Hepatocyte (in vitro differentiated cells): ENCODE measurements at regions not wholly inside any gene's neighbourhood (a gene's known extent, or its start where the extent isn't known, plus 50 kb on each side); places are given as distances from the start of the nearest gene placed in this dataset.

Source experiments
- DNase-seq: peaks from one replicate; pipeline ENCODE4 v3.0.0-alpha.2; 2016; ENCODE audit warnings: low spot score
- H2AFZ ChIP-seq: fragments of 200-600 bp; sonication (generic); 2 replicates; pipeline ENCODE4 v1.6.0; 2016; ENCODE audit warnings: antibody characterized with exemption, mild to moderate bottlenecking
- H3K27ac ChIP-seq: fragments of 200-600 bp; sonication (generic); 2 replicates; pipeline ENCODE4 v1.5.1; 2016; ENCODE audit warnings: mild to moderate bottlenecking
- H3K27me3 ChIP-seq: fragments of 200-600 bp; sonication (generic); 2 replicates; pipeline ENCODE4 v1.6.1; 2016
- H3K36me3 ChIP-seq: fragments of 200-600 bp; sonication (generic); replicated peaks from 2 replicates; pipeline ENCODE4 v1.5.1; 2016; ENCODE audit warnings: low read depth; ENCODE audit not compliant: insufficient read depth
- H3K4me1 ChIP-seq: fragments of 200-600 bp; sonication (generic); 2 replicates; pipeline ENCODE4 v1.5.1; 2016; ENCODE audit warnings: mild to moderate bottlenecking, moderate library complexity; ENCODE audit not compliant: insufficient read depth
- H3K4me2 ChIP-seq: fragments of 200-600 bp; sonication (generic); 2 replicates; pipeline ENCODE4 v1.6.0; 2016
- H3K4me3 ChIP-seq: fragments of 200-600 bp; sonication (generic); 2 replicates; pipeline ENCODE4 v1.5.1; 2016; ENCODE audit warnings: mild to moderate bottlenecking
- H3K79me2 ChIP-seq: fragments of 200-600 bp; sonication (generic); 2 replicates; pipeline ENCODE4 v1.6.0; 2017; ENCODE audit warnings: mild to moderate bottlenecking
- H3K9me2 ChIP-seq: fragments of 200-600 bp; sonication (generic); replicated peaks from 2 replicates; pipeline ENCODE4 v1.6.0; 2017; ENCODE audit warnings: mild to moderate bottlenecking; ENCODE audit not compliant: insufficient read depth
- H3K9me3 ChIP-seq: fragments of 200-600 bp; sonication (generic); 2 replicates; pipeline ENCODE4 v1.5.1; 2016; ENCODE audit warnings: low read depth, mild to moderate bottlenecking
- H4K20me1 ChIP-seq: fragments of 200-600 bp; sonication (generic); 2 replicates; pipeline ENCODE4 v1.6.0; 2016; ENCODE audit warnings: mild to moderate bottlenecking; ENCODE audit not compliant: insufficient read depth, poor library complexity, severe bottlenecking
- CTCF ChIP-seq: fragments of 200-600 bp; sonication (generic); IDR thresholded peaks from 2 replicates; pipeline ENCODE4 v1.5.1; 2016; ENCODE audit warnings: antibody characterized with exemption, mild to moderate bottlenecking; ENCODE audit not compliant: poor library complexity
- EZH2 ChIP-seq: fragments of 200-600 bp; sonication (generic); IDR thresholded peaks from 2 replicates; pipeline ENCODE4 v1.6.1; 2016; ENCODE audit warnings: antibody characterized with exemption, mild to moderate bottlenecking, borderline replicate concordance
- EZH2phosphoT487 ChIP-seq: fragments of 200-600 bp; sonication (generic); IDR thresholded peaks from one replicate; pipeline ENCODE4 v1.6.1; 2018; ENCODE audit warnings: antibody characterized with exemption, mild to moderate bottlenecking, low read depth, moderate library complexity; ENCODE audit not compliant: unreplicated experiment, severe bottlenecking
- WGBS: methylation state at CpG from one replicate; pipeline ENCODE4 v1.1.6; 2016; ENCODE audit warnings: low lambda C conversion rate; ENCODE audit errors: missing lambda C conversion rate; 5-methylcytosine and 5-hydroxymethylcytosine counted together

GRCh38 chr2:134190062-134190806, 63.6 kb upstream of the MGAT5 start:
- 91% methylated on average over 4 of the region's 4 CpGs for WGBS
- peaks cover 59% of the 10 kb centered on the region for H3K79me2 ChIP-seq
- H3K27ac ChIP-seq: peak overlapping the region; percentile 56
- peaks cover 4% of the 10 kb centered on the region for H3K4me1 ChIP-seq
- no peaks in the 10 kb centered on the region for H3K27me3 ChIP-seq
- no peak overlapping the region for H2AFZ ChIP-seq
- no peaks in the 10 kb centered on the region for H4K20me1 ChIP-seq
- no peaks in the 10 kb centered on the region for H3K9me2 ChIP-seq
- no peak overlapping the region for H3K4me3 ChIP-seq
- no peak for TF ChIP-seq EZH2
- no peak for TF ChIP-seq EZH2phosphoT487
- TF ChIP-seq CTCF: no peak
- H3K36me3 ChIP-seq: no peaks in the 10 kb centered on the region
- no peaks in the 10 kb centered on the region for H3K9me3 ChIP-seq
- no peak for DNase-seq
- H3K4me2 ChIP-seq: no peak overlapping the region

GRCh38 chr2:134190807-134191203, 63.1 kb upstream of the MGAT5 start:
- no peaks in the 10 kb centered on the region for H3K36me3 ChIP-seq
- no peaks in the 10 kb centered on the region for H3K9me3 ChIP-seq
- H3K27ac ChIP-seq: no peak overlapping the region
- H3K4me2 ChIP-seq: no peak overlapping the region
- no peak overlapping the region for H3K4me3 ChIP-seq
- H3K27me3 ChIP-seq: no peaks in the 10 kb centered on the region
- TF ChIP-seq EZH2 (no peak), EZH2phosphoT487 (no peak), CTCF (no peak)
- H4K20me1 ChIP-seq: no peaks in the 10 kb centered on the region
- DNase-seq: no peak
- no peaks in the 10 kb centered on the region for H3K9me2 ChIP-seq
- WGBS: 97% methylated on average over 8 of the region's 8 CpGs
- H3K79me2 ChIP-seq: peaks cover 62% of the 10 kb centered on the region
- H2AFZ ChIP-seq: no peak overlapping the region
- peaks cover 4% of the 10 kb centered on the region for H3K4me1 ChIP-seq

- Histone ChIP-seq H3K27ac (no peak overlapping the region), H3K4me3 (no peak overlapping the region), H4K20me1 (no peaks in the 10 kb centered on the region), H3K27me3 (no peaks in the 10 kb centered on the region), H3K36me3 (no peaks in the 10 kb centered on the region), H3K4me1 (peaks cover 4% of the 10 kb centered on the region), H3K4me2 (no peak overlapping the region), H3K79me2 (peaks cover 66% of the 10 kb centered on the region), H3K9me2 (no peaks in the 10 kb centered on the region), H3K9me3 (no peaks in the 10 kb centered on the region), H2AFZ (no peak overlapping the region)
- DNase-seq: no peak
- no peak for TF ChIP-seq EZH2
- TF ChIP-seq CTCF: no peak
- no peak for TF ChIP-seq EZH2phosphoT487
- WGBS: 96% methylated on average over 19 of the region's 36 CpGs
Measured at GRCh38 chr2:134191835-134192234, 62.0 kb upstream of the MGAT5 start.
